Choroid plexus epithelial cell (primary cell): ENCODE measurements at regions not wholly inside any gene's neighbourhood (a gene's known extent, or its start where the extent isn't known, plus 50 kb on each side); places are given as distances from the start of the nearest gene placed in this dataset.

Experiments used
- DNase-seq: peaks from one replicate; pipeline ENCODE4 v3.0.0-alpha.2; 2010; ENCODE audit warnings: low read depth
- H3K4me3 ChIP-seq: 2 replicates; pipeline ENCODE4 v1.5.1; 2011; ENCODE audit warnings: low read depth, mild to moderate bottlenecking, control low read depth, low read length, moderate library complexity
- CTCF ChIP-seq: conservative IDR thresholded peaks from 2 replicates; pipeline ENCODE4 v1.5.1; 2011; ENCODE audit warnings: low read depth, mild to moderate bottlenecking, control low read depth, inconsistent platforms, low read length, moderate library complexity

- DNase-seq: no peak
- no peak for TF ChIP-seq CTCF
- no peak overlapping the region for H3K4me3 ChIP-seq
Measured at GRCh38 chr5:152933056-152933455, 528.0 kb upstream of the NMUR2 start.

- no peak overlapping the region for H3K4me3 ChIP-seq
- no peak for TF ChIP-seq CTCF
- no peak for DNase-seq
Measured at GRCh38 chr5:152938630-152939029, 533.6 kb upstream of the NMUR2 start.

- no peak for TF ChIP-seq CTCF
- no peak overlapping the region for H3K4me3 ChIP-seq
- no peak for DNase-seq
Measured at GRCh38 chr5:152942633-152943336, 537.7 kb upstream of the NMUR2 start.

GRCh38 chr5:152953788-152954483 is 536.5 kb upstream of the GRIA1 start:
- no peak overlapping the region for H3K4me3 ChIP-seq
- TF ChIP-seq CTCF: no peak
- DNase-seq: no peak

- no peak for DNase-seq
- no peak overlapping the region for H3K4me3 ChIP-seq
- TF ChIP-seq CTCF: no peak
Measured at GRCh38 chr5:152956943-152957613, 533.4 kb upstream of the GRIA1 start.

GRCh38 chr5:152978141-152978835 is 512.2 kb upstream of the GRIA1 start:
- no peak overlapping the region for H3K4me3 ChIP-seq
- TF ChIP-seq CTCF: no peak
- DNase-seq: no peak
